Jurkat, Clone E6-1 (cell line): ENCODE measurements at regions not wholly inside any gene's neighbourhood (a gene's known extent, or its start where the extent isn't known, plus 50 kb on each side); places are given as distances from the start of the nearest gene placed in this dataset.

Experiments used
- DNase-seq: peaks from one replicate; pipeline ENCODE4 v3.0.0-alpha.2; 2011; ENCODE audit warnings: low read depth, low spot score
- H3K4me3 ChIP-seq: 2 replicates; pipeline ENCODE4 v1.5.1; 2011; ENCODE audit warnings: mild to moderate bottlenecking, low read length, control low read depth, moderate library complexity

DNA sequence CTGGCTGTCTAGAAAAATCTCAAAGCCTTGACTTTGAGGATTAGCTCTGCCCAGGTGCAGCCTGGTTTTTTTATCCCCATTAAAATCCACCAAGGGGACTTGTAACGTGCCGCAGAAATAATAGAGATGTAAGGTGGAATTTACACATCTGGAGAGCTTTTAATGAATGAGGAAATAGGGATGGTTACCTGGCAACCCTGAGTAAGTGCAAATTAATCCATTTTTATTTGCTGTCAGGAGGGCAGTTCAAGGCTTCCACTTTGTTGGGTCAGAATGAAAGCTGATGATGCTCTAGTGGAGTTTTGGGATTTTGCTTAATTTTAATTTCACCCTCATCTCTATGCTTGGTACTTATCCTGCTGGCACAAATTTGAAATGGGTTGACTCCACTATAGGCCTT is 163.4 kb upstream of the CEP162 start:
- no peak overlapping the region for H3K4me3 ChIP-seq
- no peak for DNase-seq

GRCh38 chr6:84390334-84390733 is 162.9 kb upstream of the CEP162 start:
- no peak for DNase-seq
- H3K4me3 ChIP-seq, result no peak overlapping the region

DNA sequence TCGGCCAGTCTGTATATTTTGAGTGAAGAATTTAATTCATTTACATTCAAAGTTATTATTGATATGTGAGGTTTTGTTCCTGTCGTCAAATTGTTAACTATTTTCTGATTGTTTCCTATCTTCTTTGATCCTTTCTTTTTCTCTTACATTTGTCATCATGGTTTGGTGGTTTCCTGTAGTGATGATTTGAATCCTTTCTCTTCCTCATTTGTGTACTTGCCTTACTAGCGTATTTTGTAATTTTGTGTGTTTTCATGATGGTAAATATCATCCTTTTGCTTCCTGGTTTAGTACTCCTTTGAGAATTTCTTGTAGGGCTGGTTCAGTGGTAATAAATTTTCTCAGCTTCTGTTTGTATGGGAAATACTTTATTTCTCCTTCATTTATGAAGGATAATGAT is 151.7 kb upstream of the CEP162 start:
- no peak overlapping the region for H3K4me3 ChIP-seq
- no peak for DNase-seq

- no peak overlapping the region for H3K4me3 ChIP-seq
- DNase-seq, result no peak
Measured at GRCh38 chr6:84372290-84372689, 144.8 kb upstream of the CEP162 start.

DNA sequence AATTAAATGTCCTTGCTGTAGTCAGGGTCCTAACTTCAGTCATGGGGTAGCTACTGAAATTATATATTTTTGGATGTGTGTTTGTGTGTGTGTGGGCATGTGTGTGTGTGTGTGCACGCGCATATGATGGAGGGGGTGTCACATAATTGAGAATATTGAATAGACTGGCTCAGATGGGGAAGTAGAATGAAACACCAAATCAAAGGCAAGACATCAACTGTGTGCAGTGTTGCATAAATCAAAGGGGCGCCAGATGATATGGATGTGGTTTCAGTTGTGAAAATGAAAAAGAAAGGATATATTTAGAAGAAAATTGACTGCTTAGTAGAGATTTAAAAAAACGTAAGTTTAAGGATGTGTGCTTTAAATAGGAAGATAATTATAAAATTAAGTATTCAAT is 144.2 kb upstream of the CEP162 start:
- DNase-seq, result peak; percentile 19
- no peak overlapping the region for H3K4me3 ChIP-seq

DNA sequence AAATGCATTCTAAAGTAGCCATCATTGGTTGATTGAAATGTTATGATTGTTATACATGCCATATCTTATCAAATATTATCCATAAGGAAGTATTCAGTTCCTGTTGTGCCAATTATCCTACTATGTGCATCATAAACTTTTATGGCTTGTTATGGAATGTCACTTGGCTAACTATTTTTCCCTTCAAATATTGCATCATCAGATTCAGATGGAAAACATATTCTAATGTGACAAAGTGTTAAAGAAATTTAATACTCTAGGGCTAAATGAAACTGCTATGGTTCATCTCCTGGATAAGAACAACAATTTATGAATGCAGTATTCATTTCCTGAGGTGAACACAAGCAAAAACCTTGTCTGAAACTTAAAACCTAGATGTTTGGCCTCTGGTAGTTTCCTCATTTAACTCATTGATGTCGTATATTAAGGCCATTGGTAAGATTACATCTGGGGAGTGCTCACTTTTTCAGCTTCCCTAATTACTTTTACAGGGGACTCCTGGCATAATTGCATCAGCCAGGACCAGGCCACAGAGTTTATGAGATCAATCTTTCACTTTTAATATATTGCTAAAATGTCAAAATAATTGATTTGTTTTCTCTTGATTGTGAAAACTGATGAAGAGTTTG is 134.9 kb upstream of the CEP162 start:
- no peak for DNase-seq
- H3K4me3 ChIP-seq, result no peak overlapping the region

GRCh38 chr6:84361372-84362192 is 134.1 kb upstream of the CEP162 start:
- DNase-seq, result no peak

GRCh38 chr6:84360039-84360438 is 132.6 kb upstream of the CEP162 start:
- no peak overlapping the region for H3K4me3 ChIP-seq
- no peak for DNase-seq

More at GRCh38 chr6:84361372-84362192, 134.1 kb upstream of the CEP162 start:
- H3K4me3 ChIP-seq, result no peak overlapping the region

GRCh38 chr6:84358581-84358980 is 131.1 kb upstream of the CEP162 start:
- DNase-seq, result no peak
- H3K4me3 ChIP-seq, result no peak overlapping the region

DNA sequence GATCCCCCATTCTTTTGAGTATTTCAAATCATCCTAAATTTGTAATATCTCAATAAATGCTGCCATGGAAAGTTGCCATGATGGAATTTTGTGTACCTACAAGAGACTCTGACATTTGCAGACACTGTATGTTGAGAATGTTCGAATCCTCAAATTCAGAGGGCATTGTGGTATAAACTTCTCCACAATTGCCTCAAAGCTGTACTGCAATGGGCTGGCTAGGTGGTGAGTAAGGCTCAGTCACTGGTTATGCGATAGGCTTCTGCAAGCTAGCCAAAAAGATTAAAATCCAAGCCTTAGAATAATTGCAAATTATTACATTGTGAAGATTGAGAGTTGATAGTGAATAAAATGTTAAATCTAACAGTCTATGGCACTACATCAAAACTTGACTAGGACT is 130.2 kb upstream of the CEP162 start:
- DNase-seq, result no peak
- no peak overlapping the region for H3K4me3 ChIP-seq

DNA sequence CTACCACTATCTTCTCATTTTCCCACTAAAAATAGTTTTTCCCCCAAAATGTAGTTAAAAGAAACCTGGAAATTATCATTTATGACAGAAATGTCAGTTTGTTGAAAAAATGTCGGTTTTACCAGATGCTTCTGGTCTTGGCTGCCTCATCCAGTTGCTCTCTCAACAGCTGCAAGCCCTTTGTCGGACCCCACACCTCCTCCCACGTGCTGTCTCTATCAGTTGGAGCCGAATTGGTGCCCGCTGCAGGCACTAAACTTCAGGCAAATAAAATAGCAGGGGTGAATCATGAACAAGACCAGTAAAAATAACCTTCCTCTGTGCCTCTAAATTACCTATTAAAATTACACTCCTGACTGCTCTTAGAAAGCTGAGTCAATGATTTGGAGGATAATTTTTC is 129.5 kb upstream of the CEP162 start:
- DNase-seq, result no peak
- no peak overlapping the region for H3K4me3 ChIP-seq

DNA sequence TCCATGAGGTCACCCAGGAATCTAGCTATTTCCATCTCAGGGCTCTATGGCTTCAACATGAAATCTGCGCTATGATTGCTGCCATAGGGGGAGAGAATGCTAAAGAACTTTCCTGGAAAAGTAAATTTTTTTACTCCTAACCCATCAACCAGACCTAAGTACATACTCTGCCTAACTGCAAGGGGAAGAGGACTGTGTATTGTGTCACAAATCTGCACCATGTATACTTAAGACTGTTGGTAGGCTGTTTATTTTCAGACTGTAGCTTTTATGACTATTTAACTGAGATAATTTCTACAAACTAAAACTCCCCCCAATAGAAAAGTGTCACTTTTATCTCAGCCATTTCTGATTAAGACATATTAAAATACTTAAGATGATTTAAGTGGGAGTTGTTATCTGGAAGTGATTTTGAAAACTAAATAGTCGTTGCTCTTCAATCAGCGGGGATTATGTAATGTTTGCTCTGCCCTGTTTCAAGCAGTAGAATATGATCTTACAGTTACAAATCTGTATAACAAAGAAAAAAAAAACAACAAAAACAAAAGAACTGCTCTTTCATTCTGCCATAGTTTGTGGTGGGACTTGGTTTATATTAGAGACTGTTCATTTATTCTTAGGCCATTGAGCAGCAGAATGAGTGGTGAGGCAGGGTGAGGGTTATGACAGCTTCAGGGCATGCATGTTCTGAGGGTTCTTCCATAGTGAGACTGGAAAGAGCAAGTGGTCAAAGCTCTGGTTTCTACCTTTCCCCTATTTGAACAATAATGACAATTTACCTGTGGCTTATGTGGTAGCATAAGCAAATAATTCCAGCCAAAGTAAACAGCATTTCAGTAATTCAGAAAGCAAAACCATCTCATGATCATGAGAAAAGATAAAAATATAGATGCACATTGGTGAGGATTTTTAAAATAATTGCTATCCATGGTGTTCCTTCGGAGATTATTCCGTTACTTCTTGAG is 126.3 kb upstream of the CEP162 start:
- no peak overlapping the region for H3K4me3 ChIP-seq
- DNase-seq, result no peak

GRCh38 chr6:84350397-84350796 is 123.0 kb upstream of the CEP162 start:
- DNase-seq, result no peak
- no peak overlapping the region for H3K4me3 ChIP-seq

DNA sequence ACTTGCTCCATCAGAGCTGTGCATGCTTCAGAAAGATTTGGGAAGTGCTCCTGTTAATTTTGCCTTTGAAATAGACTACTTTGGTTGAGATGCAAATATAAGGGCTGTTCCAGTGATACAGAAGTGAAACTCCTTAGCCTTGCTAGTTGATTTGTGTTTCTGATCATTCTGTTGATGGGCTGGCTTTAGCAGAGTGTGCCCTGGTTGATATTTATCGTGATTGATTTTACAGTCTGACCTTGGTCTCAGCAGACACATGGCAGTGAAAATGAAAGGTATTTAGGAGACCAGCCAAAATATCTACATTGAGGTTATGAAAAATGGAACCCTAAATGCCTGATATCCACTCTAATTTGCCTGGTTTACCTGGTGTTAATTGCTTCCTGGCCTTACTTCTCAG is 122.1 kb upstream of the CEP162 start:
- DNase-seq, result no peak
- H3K4me3 ChIP-seq, result no peak overlapping the region

DNA sequence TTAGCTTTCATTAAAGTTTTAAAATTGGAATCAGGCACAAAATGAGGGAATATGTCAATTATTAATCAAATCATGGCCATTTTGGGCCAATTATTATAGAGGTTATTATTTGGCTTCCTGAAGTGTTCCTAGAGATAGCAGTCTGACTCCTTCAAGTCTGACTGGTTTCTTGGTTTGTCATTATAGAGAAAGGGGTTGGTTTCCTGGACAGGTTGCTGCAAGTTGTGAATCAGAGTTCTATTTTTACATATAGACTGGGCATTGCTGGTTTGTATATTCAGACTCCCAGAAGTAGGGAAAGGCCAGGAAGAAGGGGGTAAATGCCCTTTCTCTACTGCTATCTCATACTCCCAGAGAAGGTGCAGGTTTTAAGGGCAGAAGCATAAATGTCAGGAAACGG is 121.4 kb upstream of the CEP162 start:
- no peak overlapping the region for H3K4me3 ChIP-seq
- DNase-seq, result no peak

- DNase-seq, result no peak
- H3K4me3 ChIP-seq, result no peak overlapping the region
Measured at GRCh38 chr6:84346372-84346771, 118.9 kb upstream of the CEP162 start.

DNA sequence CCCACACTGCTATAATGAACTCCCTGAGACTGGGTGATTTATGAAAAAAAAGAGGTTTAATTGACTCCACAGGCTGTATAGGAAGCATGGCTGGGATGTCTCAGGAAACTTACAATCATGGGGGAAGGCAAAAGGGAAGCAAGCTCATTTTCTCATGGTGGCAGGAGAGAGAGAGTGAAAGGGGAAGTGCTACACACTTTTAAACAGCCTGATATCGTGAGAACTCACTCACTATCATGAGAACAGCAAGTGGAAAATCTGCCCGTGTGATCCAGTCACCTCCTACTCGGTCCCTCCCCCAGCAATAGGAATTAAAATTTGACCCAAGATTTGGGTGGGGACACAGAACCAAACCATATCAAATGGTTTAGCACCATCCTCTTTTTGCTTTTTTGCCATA is 116.6 kb upstream of the CEP162 start:
- DNase-seq, result no peak
- no peak overlapping the region for H3K4me3 ChIP-seq

GRCh38 chr6:84340422-84340821 is 113.0 kb upstream of the CEP162 start:
- no peak for DNase-seq
- H3K4me3 ChIP-seq, result no peak overlapping the region

- DNase-seq, result no peak
- H3K4me3 ChIP-seq, result no peak overlapping the region
Measured at GRCh38 chr6:84333842-84334241, 106.4 kb upstream of the CEP162 start.
